Gastrocnemius medialis (tissue), 4 donors: ENCODE measurements at regions not wholly inside any gene's neighbourhood (a gene's known extent, or its start where the extent isn't known, plus 50 kb on each side); places are given as distances from the start of the nearest gene placed in this dataset.

Source experiments
- POLR2A ChIP-seq, 2 donors: fragments of 450-650 bp; IDR thresholded peaks; one replicate each; pipeline ENCODE4 v1.6.1; 2017; ENCODE audit warnings: antibody characterized with exemption in 2 of 2, mild to moderate bottlenecking in 2 of 2, moderate library complexity in 2 of 2
- TF ChIP-seq, protein P1 (sequence below), 5 experiments: fragments of 450-650 bp in 3 of 5; fragments of 200-600 bp in 2 of 5; sonication (generic) in 2 of 5; IDR thresholded peaks in 4 of 5; conservative IDR thresholded peaks in 1 of 5; 1 replicate in 4 of 5; 2 replicates in 1 of 5; pipeline ENCODE4 v1.5.1; 2016 to 2019; ENCODE audit warnings: antibody characterized with exemption in 5 of 5, mild to moderate bottlenecking in 3 of 5, moderate library complexity in 3 of 5

DNA sequence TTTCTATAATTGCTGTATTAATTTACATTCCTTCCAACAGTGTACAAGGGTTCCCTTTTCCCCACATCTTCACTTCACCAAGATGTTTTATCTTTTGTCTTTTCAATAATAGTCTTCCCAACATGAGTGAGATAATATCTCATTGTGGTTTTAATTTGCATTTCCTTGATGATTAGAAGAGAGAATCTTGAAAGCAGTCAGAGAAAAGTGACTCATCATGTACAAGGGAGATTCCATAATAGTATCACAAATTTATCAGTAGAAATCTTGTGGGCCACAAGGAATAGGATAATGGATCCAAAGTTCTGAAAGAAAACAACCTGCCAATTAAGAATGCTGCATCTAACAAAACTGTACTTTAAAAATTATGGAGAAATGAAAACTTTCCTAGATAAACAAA lies 189.3 kb downstream of the NECTIN3 start:
- TF ChIP-seq, protein P1, sequence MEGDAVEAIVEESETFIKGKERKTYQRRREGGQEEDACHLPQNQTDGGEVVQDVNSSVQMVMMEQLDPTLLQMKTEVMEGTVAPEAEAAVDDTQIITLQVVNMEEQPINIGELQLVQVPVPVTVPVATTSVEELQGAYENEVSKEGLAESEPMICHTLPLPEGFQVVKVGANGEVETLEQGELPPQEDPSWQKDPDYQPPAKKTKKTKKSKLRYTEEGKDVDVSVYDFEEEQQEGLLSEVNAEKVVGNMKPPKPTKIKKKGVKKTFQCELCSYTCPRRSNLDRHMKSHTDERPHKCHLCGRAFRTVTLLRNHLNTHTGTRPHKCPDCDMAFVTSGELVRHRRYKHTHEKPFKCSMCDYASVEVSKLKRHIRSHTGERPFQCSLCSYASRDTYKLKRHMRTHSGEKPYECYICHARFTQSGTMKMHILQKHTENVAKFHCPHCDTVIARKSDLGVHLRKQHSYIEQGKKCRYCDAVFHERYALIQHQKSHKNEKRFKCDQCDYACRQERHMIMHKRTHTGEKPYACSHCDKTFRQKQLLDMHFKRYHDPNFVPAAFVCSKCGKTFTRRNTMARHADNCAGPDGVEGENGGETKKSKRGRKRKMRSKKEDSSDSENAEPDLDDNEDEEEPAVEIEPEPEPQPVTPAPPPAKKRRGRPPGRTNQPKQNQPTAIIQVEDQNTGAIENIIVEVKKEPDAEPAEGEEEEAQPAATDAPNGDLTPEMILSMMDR (IDR thresholded peaks at IDR 0.05 in 4 of 5, conservative IDR thresholded peaks at IDR 0.05 in 1 of 5), result no peak
- TF ChIP-seq POLR2A (IDR thresholded peaks at IDR 0.05), result no peak
